HEK293 (cell line): ENCODE measurements at regions not wholly inside any gene's neighbourhood (a gene's known extent, or its start where the extent isn't known, plus 50 kb on each side); places are given as distances from the start of the nearest gene placed in this dataset.

Experiments used
- CTCF ChIA-PET: fragments of 350-600 bp; formaldehyde crosslinking; extraction: SDS; loops from one replicate; lab custom pipeline; 2021; ENCODE audit warnings: antibody characterized with exemption; lab: Yijun Ruan, JAX
- POLR2A ChIA-PET: fragments of 300-600 bp; formaldehyde crosslinking; extraction: SDS; loops from one replicate; lab custom pipeline; 2020; ENCODE audit warnings: antibody characterized with exemption, inconsistent platforms; lab: Yijun Ruan, JAX
- H3K27ac ChIP-seq: fragments of 200-500 bp; sonication (Bioruptor generic); 2 replicates; pipeline ENCODE4 v1.5.1; 2014; ENCODE audit warnings: low read depth, low read length, control low read depth, inconsistent platforms; ENCODE audit errors: extremely low read depth
- H3K36me3 ChIP-seq, 2 experiments: fragments of 200-500 bp in 1 of 2; sonication (Bioruptor generic) in 1 of 2; 1 replicate in 1 of 2; 2 replicates in 1 of 2; pipeline ENCODE4 v1.5.1; 2014 to 2017; ENCODE audit warnings: inconsistent platforms in 2 of 2, low read length in 2 of 2; ENCODE audit not compliant: control insufficient read depth in 2 of 2, insufficient read depth in 1 of 2
- H3K4me1 ChIP-seq: fragments of 200-500 bp; sonication (Bioruptor generic); 2 replicates; pipeline ENCODE4 v1.5.1; 2014; ENCODE audit warnings: mild to moderate bottlenecking, low read length, inconsistent platforms; ENCODE audit not compliant: control insufficient read depth, insufficient read depth
- H3K4me3 ChIP-seq: 2 replicates; pipeline ENCODE4 v1.5.1; 2011; ENCODE audit warnings: low read depth, mild to moderate bottlenecking, control low read depth, low read length, moderate library complexity
- H3K9me3 ChIP-seq: fragments of 200-500 bp; sonication (Bioruptor generic); 2 replicates; pipeline ENCODE4 v1.5.1; 2014; ENCODE audit warnings: low read depth, low read length, inconsistent platforms; ENCODE audit not compliant: control insufficient read depth, insufficient read depth
- EGR2 ChIP-seq: fragments of 450-650 bp; formaldehyde crosslinking; IDR thresholded peaks from 2 replicates; pipeline ENCODE4 v1.5.1; 2016; ENCODE audit warnings: low read depth, missing biosample characterization, missing genetic modification characterization
- PRDM10 ChIP-seq: fragments of 450-650 bp; formaldehyde crosslinking; IDR thresholded peaks from 2 replicates; pipeline ENCODE4 v1.5.1; 2016; ENCODE audit warnings: missing biosample characterization, missing genetic modification characterization
- ZBTB44 ChIP-seq: fragments of 450-650 bp; IDR thresholded peaks from 2 replicates; pipeline ENCODE4 v1.5.1; 2018; ENCODE audit warnings: missing biosample characterization, mild to moderate bottlenecking, missing genetic modification characterization
- ZNF121 ChIP-seq: fragments of 450-650 bp; formaldehyde crosslinking; IDR thresholded peaks from 2 replicates; pipeline ENCODE4 v1.5.1; 2016; ENCODE audit warnings: missing biosample characterization, missing genetic modification characterization
- ZNF677 ChIP-seq: fragments of 450-650 bp; IDR thresholded peaks from 2 replicates; pipeline ENCODE4 v1.5.0; 2018; ENCODE audit warnings: missing biosample characterization, mild to moderate bottlenecking, missing genetic modification characterization, moderate library complexity
- TF ChIP-seq, protein P1 (sequence below): fragments of 450-650 bp; formaldehyde crosslinking; IDR thresholded peaks from 2 replicates; pipeline ENCODE4 v1.5.0; 2017; ENCODE audit warnings: missing biosample characterization, missing genetic modification characterization, borderline replicate concordance
- TF ChIP-seq, protein P2 (sequence below): fragments of 450-650 bp; formaldehyde crosslinking; IDR thresholded peaks from 2 replicates; pipeline ENCODE4 v1.5.1; 2017; ENCODE audit warnings: missing biosample characterization, missing genetic modification characterization

- H3K36me3 ChIP-seq = no peaks in the 10 kb centered on the region
- no peaks in the 10 kb centered on the region for H3K9me3 ChIP-seq
- TF ChIP-seq ZNF121 (tag by site-specific recombination) = no peak
- TF ChIP-seq, all 188 proteins: peak for 0
- CTCF ChIA-PET = interaction anchor here (1.1 to 5.1 kb wide), 2 partner anchors 154 to 161 kb away, joined by 3 to 36 read pairs; no protein-coding TSS in a partner anchor
- Histone ChIP-seq H3K27ac (no peak overlapping the region), H3K4me1 (no peaks in the 10 kb centered on the region), H3K4me3 (no peak overlapping the region)
- POLR2A ChIA-PET = no interaction called here
These were observed 335.8 kb downstream of the SMAD2 start for GRCh38 chr18:47594621-47595086.

- Histone ChIP-seq H3K9me3 (no peaks in the 10 kb centered on the region), H3K4me3 (no peak overlapping the region), H3K27ac (no peak overlapping the region), H3K36me3 (no peaks in the 10 kb centered on the region), H3K4me1 (no peaks in the 10 kb centered on the region)
- ChIA-PET POLR2A (no interaction called here), CTCF (interaction anchor here (0.6 to 5.1 kb wide), 4 partner anchors 120 to 378 kb away, joined by 3 to 36 read pairs (median 3); no protein-coding TSS in a partner anchor)
- TF ChIP-seq ZNF677 (no peak), PRDM10 (tag by site-specific recombination) (peak; percentile 73)
These were observed 336.6 kb downstream of the SMAD2 start for GRCh38 chr18:47593744-47594472.

DNA sequence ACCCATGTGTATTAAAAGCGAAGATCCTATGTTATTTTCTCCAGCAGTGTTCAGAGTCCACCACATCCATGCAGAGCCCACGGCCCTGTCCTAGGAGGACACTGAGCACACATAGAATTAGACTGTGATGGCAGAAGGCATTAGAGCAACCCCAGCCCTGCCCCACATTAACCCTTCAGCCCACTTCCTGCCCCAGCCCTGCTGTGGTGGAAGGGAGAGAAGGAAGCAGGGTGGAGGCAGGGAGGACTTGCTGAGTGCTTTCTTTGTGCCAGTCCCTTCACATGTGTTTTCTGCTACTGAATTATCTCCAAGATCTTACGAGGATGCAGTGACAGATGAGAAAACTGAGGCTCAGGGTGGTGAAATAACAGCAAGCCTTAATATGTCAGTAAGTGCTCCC, 339.0 kb downstream of the SMAD2 start:
- POLR2A ChIA-PET = no interaction called here
- no peaks in the 10 kb centered on the region for H3K4me1 ChIP-seq
- no peak overlapping the region for H3K27ac ChIP-seq
- H3K4me3 ChIP-seq = no peak overlapping the region
- H3K36me3 ChIP-seq = no peaks in the 10 kb centered on the region
- CTCF ChIA-PET = interaction anchor here (0.6 kb wide), 1 partner anchor 46 kb away, joined by 3 read pairs; no protein-coding TSS in a partner anchor
- no peaks in the 10 kb centered on the region for H3K9me3 ChIP-seq
- TF ChIP-seq EGR2 (no peak), ZBTB44 (tag by site-specific recombination) (no peak)
- TF ChIP-seq, protein P1, sequence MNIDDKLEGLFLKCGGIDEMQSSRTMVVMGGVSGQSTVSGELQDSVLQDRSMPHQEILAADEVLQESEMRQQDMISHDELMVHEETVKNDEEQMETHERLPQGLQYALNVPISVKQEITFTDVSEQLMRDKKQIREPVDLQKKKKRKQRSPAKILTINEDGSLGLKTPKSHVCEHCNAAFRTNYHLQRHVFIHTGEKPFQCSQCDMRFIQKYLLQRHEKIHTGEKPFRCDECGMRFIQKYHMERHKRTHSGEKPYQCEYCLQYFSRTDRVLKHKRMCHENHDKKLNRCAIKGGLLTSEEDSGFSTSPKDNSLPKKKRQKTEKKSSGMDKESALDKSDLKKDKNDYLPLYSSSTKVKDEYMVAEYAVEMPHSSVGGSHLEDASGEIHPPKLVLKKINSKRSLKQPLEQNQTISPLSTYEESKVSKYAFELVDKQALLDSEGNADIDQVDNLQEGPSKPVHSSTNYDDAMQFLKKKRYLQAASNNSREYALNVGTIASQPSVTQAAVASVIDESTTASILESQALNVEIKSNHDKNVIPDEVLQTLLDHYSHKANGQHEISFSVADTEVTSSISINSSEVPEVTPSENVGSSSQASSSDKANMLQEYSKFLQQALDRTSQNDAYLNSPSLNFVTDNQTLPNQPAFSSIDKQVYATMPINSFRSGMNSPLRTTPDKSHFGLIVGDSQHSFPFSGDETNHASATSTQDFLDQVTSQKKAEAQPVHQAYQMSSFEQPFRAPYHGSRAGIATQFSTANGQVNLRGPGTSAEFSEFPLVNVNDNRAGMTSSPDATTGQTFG (tag by site-specific recombination) = no peak
- TF ChIP-seq, protein P2, sequence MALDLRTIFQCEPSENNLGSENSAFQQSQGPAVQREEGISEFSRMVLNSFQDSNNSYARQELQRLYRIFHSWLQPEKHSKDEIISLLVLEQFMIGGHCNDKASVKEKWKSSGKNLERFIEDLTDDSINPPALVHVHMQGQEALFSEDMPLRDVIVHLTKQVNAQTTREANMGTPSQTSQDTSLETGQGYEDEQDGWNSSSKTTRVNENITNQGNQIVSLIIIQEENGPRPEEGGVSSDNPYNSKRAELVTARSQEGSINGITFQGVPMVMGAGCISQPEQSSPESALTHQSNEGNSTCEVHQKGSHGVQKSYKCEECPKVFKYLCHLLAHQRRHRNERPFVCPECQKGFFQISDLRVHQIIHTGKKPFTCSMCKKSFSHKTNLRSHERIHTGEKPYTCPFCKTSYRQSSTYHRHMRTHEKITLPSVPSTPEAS (tag by site-specific recombination) = no peak
